ENCODE measurements at regions not wholly inside any gene's neighbourhood (a gene's known extent, or its start where the extent isn't known, plus 50 kb on each side); places are given as distances from the start of the nearest gene placed in this dataset.

- Histone ChIP-seq H4K91ac (ENCODE audit: insufficient read length, low read depth, low read length) (no peak overlapping the region), H2BK120ac (ENCODE audit: low read depth, low read length, poor library complexity, severe bottlenecking) (no peak overlapping the region), H2BK12ac (ENCODE audit: insufficient read length, low read depth, low read length) (no peak overlapping the region), H2AFZ (ENCODE audit: low read length) (no peak overlapping the region), H3T11ph (ENCODE audit: low read length) (no peak overlapping the region), H4K5ac (ENCODE audit: insufficient read length, low read depth, low read length) (no peak overlapping the region), H3K4me1 (ENCODE audit: insufficient read depth, low read length) (no peaks in the 10 kb centered on the region), H3K23ac (ENCODE audit: insufficient read length, low read depth, low read length) (no peak overlapping the region), H3K9ac (ENCODE audit: extremely low read depth, insufficient read length, low read length) (no peak overlapping the region), H3K56ac (ENCODE audit: insufficient read length, low read depth, low read length) (no peak overlapping the region), H3K4me2 (ENCODE audit: insufficient read depth, insufficient read length, low read length) (no peak overlapping the region), H3K27me3 (ENCODE audit: insufficient read depth, low read length) (no peaks in the 10 kb centered on the region), H3K79me2 (ENCODE audit: insufficient read depth, low read length) (no peaks in the 10 kb centered on the region), H4K20me1 (ENCODE audit: control insufficient read depth, insufficient read depth, insufficient read length) (no peaks in the 10 kb centered on the region), H3K23me2 (ENCODE audit: insufficient read length, low read depth, low read length, poor library complexity, severe bottlenecking) (no peaks in the 10 kb centered on the region), H3K4ac (ENCODE audit: low read depth, low read length) (no peak overlapping the region), H3K27ac (ENCODE audit: insufficient read length, low read depth, low read length) (no peak overlapping the region), H3K9me3 (ENCODE audit: control insufficient read depth, low read depth, low read length) (no peaks in the 10 kb centered on the region), H2BK20ac (ENCODE audit: low read depth, low read length, poor library complexity, severe bottlenecking) (no peak overlapping the region), H3K79me1 (ENCODE audit: insufficient read depth, low read depth, low read length, poor library complexity, severe bottlenecking) (no peaks in the 10 kb centered on the region), H3K14ac (ENCODE audit: insufficient read depth, low read length) (no peak overlapping the region), H2BK15ac (ENCODE audit: low read depth, low read length) (no peak overlapping the region), H2BK5ac (ENCODE audit: insufficient read length, low read length) (no peak overlapping the region), H4K8ac (replicated peaks; ENCODE audit: insufficient read length, low read depth, low read length) (no peak overlapping the region), H2AK5ac (ENCODE audit: insufficient read length, low read length) (no peak overlapping the region), H3K18ac (ENCODE audit: insufficient read length, low read depth, low read length) (no peak overlapping the region)
- no peak for TF ChIP-seq CTCF (conservative IDR thresholded peaks at IDR 0.05)
- WGBS (ENCODE audit: extremely low coverage, insufficient read length, low lambda C conversion rate): no CpG with 5 or more reads among the region's 5 CpGs
- Mint-ChIP-seq H3K4me1 (no peaks in the 10 kb centered on the region), H3K27me3 (ENCODE audit: low read depth) (no peaks in the 10 kb centered on the region), H3K36me3 (ENCODE audit: insufficient read depth in 1 of 3, low read depth in 3 of 3) (no peaks in the 10 kb centered on the region), H3K27ac (no peak overlapping the region), H3K9me3 (no peaks in the 10 kb centered on the region), H3K4me3 (no peak overlapping the region)
- DNase-seq: no peak
Observed at GRCh38 chr13:87058786-87059329, 612.3 kb upstream of the SLITRK5 start.

All from H9 (cell line).